ENCODE measurements at regions not wholly inside any gene's neighbourhood (a gene's known extent, or its start where the extent isn't known, plus 50 kb on each side); places are given as distances from the start of the nearest gene placed in this dataset.

DNA sequence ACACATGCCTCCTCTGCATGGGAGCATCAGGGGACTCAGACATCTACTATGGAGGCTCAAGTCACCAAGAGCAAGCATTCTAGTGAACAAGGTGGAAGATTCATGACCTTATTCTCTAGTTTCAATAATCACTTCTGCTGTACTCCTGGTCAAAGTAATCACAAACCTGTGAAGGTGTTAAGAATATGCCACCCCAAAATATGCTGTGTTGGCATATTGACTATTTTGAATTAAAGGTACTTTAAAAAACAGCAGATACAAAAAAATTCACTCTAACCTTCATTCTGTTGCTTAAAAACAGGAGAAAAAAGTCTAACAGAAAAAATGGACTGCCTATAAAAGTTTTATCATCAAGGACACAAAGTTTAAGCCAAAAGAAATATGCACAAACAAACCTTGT, 607.8 kb upstream of the TYRP1 start:
- TF ChIP-seq RFX5 (IDR thresholded peaks at IDR 0.05; ENCODE audit: low read depth, low read length) (no peak), POLR2A (IDR thresholded peaks at IDR 0.05; ENCODE audit: low read depth, low read length) (no peak), MXI1 (IDR thresholded peaks at IDR 0.05; ENCODE audit: borderline replicate concordance, low read depth, low read length) (no peak), CEBPB (IDR thresholded peaks at IDR 0.05; ENCODE audit: low read depth, low read length) (no peak), MAZ (IDR thresholded peaks at IDR 0.05; ENCODE audit: borderline replicate concordance, low read depth, low read length) (no peak), RAD21 (IDR thresholded peaks at IDR 0.05; ENCODE audit: low read length) (no peak), RCOR1 (IDR thresholded peaks at IDR 0.05; ENCODE audit: insufficient replicate concordance, low read length) (no peak)
- TF ChIP-seq, protein P1, sequence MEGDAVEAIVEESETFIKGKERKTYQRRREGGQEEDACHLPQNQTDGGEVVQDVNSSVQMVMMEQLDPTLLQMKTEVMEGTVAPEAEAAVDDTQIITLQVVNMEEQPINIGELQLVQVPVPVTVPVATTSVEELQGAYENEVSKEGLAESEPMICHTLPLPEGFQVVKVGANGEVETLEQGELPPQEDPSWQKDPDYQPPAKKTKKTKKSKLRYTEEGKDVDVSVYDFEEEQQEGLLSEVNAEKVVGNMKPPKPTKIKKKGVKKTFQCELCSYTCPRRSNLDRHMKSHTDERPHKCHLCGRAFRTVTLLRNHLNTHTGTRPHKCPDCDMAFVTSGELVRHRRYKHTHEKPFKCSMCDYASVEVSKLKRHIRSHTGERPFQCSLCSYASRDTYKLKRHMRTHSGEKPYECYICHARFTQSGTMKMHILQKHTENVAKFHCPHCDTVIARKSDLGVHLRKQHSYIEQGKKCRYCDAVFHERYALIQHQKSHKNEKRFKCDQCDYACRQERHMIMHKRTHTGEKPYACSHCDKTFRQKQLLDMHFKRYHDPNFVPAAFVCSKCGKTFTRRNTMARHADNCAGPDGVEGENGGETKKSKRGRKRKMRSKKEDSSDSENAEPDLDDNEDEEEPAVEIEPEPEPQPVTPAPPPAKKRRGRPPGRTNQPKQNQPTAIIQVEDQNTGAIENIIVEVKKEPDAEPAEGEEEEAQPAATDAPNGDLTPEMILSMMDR (conservative IDR thresholded peaks at IDR 0.05; ENCODE audit: low read depth, low read length), result no peak
- TF ChIP-seq, protein P2, sequence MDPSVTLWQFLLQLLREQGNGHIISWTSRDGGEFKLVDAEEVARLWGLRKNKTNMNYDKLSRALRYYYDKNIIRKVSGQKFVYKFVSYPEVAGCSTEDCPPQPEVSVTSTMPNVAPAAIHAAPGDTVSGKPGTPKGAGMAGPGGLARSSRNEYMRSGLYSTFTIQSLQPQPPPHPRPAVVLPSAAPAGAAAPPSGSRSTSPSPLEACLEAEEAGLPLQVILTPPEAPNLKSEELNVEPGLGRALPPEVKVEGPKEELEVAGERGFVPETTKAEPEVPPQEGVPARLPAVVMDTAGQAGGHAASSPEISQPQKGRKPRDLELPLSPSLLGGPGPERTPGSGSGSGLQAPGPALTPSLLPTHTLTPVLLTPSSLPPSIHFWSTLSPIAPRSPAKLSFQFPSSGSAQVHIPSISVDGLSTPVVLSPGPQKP (IDR thresholded peaks at IDR 0.05; ENCODE audit: borderline replicate concordance, low read depth, low read length), result no peak

All from IMR-90 (cell line).